GM10248 (cell line): ENCODE measurements at regions not wholly inside any gene's neighbourhood (a gene's known extent, or its start where the extent isn't known, plus 50 kb on each side); places are given as distances from the start of the nearest gene placed in this dataset.

Source experiments
- CTCF ChIA-PET: fragments of 300-600 bp; sonication (Branson Sonifier 250); formaldehyde crosslinking; extraction: SDS; loops from one replicate; lab custom pipeline; 2021; ENCODE audit warnings: antibody characterized with exemption; lab: Yijun Ruan, JAX
- POLR2A ChIA-PET: fragments of 350-650 bp; sonication (Branson Sonifier 250); formaldehyde crosslinking; extraction: SDS; loops from one replicate; lab custom pipeline; 2020; ENCODE audit warnings: antibody characterized with exemption; lab: Yijun Ruan, JAX
- DNase-seq: peaks from one replicate; pipeline ENCODE4 v3.0.0; 2012; ENCODE audit errors: extremely low spot score
- TF ChIP-seq, protein P1 (sequence below): IDR thresholded peaks from 2 replicates; pipeline ENCODE4 v1.5.1; 2012; ENCODE audit warnings: mild to moderate bottlenecking, low read depth; ENCODE audit errors: extremely low read depth, missing control alignments, control extremely low read depth

GRCh38 chr2:19231625-19232024 is 126.8 kb downstream of the OSR1 start:
- CTCF ChIA-PET = no interaction called here
- TF ChIP-seq, protein P1, sequence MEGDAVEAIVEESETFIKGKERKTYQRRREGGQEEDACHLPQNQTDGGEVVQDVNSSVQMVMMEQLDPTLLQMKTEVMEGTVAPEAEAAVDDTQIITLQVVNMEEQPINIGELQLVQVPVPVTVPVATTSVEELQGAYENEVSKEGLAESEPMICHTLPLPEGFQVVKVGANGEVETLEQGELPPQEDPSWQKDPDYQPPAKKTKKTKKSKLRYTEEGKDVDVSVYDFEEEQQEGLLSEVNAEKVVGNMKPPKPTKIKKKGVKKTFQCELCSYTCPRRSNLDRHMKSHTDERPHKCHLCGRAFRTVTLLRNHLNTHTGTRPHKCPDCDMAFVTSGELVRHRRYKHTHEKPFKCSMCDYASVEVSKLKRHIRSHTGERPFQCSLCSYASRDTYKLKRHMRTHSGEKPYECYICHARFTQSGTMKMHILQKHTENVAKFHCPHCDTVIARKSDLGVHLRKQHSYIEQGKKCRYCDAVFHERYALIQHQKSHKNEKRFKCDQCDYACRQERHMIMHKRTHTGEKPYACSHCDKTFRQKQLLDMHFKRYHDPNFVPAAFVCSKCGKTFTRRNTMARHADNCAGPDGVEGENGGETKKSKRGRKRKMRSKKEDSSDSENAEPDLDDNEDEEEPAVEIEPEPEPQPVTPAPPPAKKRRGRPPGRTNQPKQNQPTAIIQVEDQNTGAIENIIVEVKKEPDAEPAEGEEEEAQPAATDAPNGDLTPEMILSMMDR = no peak
- no peak for DNase-seq
- POLR2A ChIA-PET = no interaction called here

DNA sequence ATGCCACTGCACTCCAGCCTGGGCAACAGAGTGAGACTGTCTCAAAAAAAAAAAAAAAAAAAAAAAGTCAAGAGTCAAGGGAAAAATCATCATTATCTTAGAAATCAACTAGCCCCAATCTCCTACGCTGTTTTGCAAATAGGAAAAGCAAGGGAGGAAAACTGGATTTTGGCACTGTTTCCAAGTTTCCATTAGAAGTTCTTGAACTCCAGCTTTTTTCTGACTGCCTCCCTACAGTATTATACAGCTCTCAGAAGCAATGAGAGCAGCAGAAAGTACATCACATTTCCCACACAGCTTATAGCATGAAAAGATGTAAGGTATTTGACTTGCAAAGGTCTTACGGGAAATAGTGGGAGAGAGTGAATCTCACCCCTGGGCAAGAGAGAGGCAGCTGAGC is 127.8 kb downstream of the OSR1 start:
- DNase-seq = no peak
- POLR2A ChIA-PET = no interaction called here
- TF ChIP-seq, protein P1 = no peak
- CTCF ChIA-PET = no interaction called here

- POLR2A ChIA-PET = no interaction called here
These were observed 129.7 kb downstream of the OSR1 start for GRCh38 chr2:19228715-19229114.

DNA sequence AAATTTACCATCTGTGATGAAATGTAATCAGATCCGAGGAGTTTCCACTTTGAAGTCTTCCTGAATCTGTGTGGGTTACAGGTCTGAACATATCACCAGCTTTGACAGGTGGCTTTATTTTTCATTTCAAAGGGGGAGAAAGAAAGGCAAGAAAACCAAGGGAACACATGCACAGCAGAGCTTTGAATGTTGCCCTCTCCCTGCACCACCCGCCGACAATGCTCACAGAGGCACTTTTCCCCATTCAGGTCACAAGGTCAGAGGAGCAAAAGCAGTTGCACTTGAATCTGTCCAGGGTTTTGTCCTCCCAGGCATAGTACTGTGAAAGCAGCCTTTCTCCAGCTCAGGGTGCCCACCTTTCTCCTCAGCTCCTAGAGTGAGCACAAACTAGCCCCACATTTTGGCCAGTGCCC is 130.2 kb downstream of the OSR1 start:
- POLR2A ChIA-PET = no interaction called here
- CTCF ChIA-PET = no interaction called here
- TF ChIP-seq, protein P1 = no peak

More at GRCh38 chr2:19228715-19229114, 129.7 kb downstream of the OSR1 start:
- TF ChIP-seq, protein P1 = no peak
- no peak for DNase-seq
- CTCF ChIA-PET = no interaction called here

DNA sequence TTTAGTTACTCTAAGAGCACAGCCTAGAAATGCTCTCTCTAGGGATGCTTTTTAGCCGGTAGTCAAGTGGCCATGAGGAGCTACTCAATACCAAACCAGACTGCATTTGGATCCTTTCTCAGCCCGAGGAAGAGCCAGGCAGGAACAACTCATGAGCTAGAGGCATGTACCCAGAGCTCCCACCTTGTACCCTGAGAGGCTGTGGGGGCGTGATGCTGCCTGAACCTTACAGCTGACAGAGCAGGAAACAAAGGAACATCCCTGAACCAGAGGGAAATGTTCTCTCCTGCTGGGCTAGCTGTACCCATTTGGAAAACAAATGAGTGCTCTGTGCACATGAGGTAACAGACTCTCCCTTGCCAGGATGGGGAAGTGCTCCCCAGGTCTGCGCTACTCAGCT is 131.6 kb downstream of the OSR1 start:
- DNase-seq = no peak
- POLR2A ChIA-PET = no interaction called here
- TF ChIP-seq, protein P1 = no peak
- CTCF ChIA-PET = interaction anchor here (1.1 kb wide), 1 partner anchor 18 kb away, joined by 3 read pairs; no protein-coding TSS in a partner anchor

More for the DNA sequence above, 130.2 kb downstream of the OSR1 start:
- DNase-seq = no peak

DNA sequence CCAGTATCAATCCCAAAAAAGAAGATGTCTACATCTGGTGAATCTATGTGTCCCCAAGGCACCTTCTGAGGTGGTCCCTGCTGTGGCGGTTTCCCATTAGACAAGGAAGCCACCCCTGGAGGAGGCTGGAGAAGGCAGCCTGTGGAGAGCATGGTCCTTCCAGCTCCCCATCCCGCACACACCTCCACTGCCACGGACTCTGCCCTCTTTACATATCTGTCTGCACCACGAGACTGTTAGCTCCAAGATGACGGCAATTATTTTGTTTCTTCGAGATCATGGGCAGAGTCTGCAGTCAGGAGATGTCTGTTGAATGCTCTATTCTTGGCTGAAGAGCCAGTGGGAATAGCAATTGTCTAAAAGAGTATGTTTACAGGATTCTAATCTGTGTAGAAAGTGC is 132.0 kb downstream of the OSR1 start:
- ChIA-PET POLR2A (no interaction called here), CTCF (interaction anchor here (1.1 kb wide), 1 partner anchor 18 kb away, joined by 3 read pairs; no protein-coding TSS in a partner anchor)
- TF ChIP-seq, protein P1 = no peak
- DNase-seq = no peak
